GM23338 (cell line): ENCODE measurements at regions not wholly inside any gene's neighbourhood (a gene's known extent, or its start where the extent isn't known, plus 50 kb on each side); places are given as distances from the start of the nearest gene placed in this dataset.

ENCODE experiments used
- ATAC-seq: fragments of 200-7000 bp; cut with Tn5 transposase; 3 replicates; pipeline ENCODE4 v1.9.1; 2020
- DNase-seq: peaks from one replicate; pipeline ENCODE4 v3.0.0-alpha.2; 2015; ENCODE audit warnings: low spot score
- H2AFZ ChIP-seq: fragments of 200-600 bp; sonication (generic); 2 replicates; pipeline ENCODE4 v1.8.0; 2016; ENCODE audit warnings: antibody characterized with exemption, mild to moderate bottlenecking, moderate library complexity
- H3F3A ChIP-seq: fragments of 200-600 bp; sonication (generic); replicated peaks from 2 replicates; pipeline ENCODE4 v1.8.0; 2017; ENCODE audit warnings: antibody characterized with exemption, mixed run types, low read depth
- H3K27ac ChIP-seq: fragments of 200-600 bp; sonication (generic); 2 replicates; pipeline ENCODE4 v1.6.1; 2016; ENCODE audit warnings: low read depth
- H3K27me3 ChIP-seq: fragments of 200-600 bp; sonication (generic); 2 replicates; pipeline ENCODE4 v1.8.0; 2016; ENCODE audit warnings: mild to moderate bottlenecking, mixed run types, moderate library complexity; ENCODE audit not compliant: insufficient read depth
- H3K36me3 ChIP-seq: fragments of 200-600 bp; sonication (generic); 2 replicates; pipeline ENCODE4 v1.8.0; 2016; ENCODE audit warnings: mild to moderate bottlenecking; ENCODE audit not compliant: insufficient read depth
- H3K4me1 ChIP-seq: fragments of 200-600 bp; sonication (generic); 2 replicates; pipeline ENCODE4 v1.8.0; 2016; ENCODE audit warnings: mild to moderate bottlenecking, moderate library complexity; ENCODE audit not compliant: insufficient read depth
- H3K4me2 ChIP-seq: fragments of 200-600 bp; sonication (generic); 2 replicates; pipeline ENCODE4 v1.7.1; 2017; ENCODE audit warnings: mixed run types
- H3K4me3 ChIP-seq: fragments of 200-600 bp; sonication (generic); 2 replicates; pipeline ENCODE4 v1.6.1; 2016; ENCODE audit warnings: mixed run types
- H3K79me2 ChIP-seq: fragments of 200-600 bp; sonication (generic); replicated peaks from 2 replicates; pipeline ENCODE4 v1.8.0; 2017; ENCODE audit warnings: mild to moderate bottlenecking; ENCODE audit not compliant: insufficient read depth
- H3K9me2 ChIP-seq: fragments of 200-600 bp; sonication (generic); 2 replicates; pipeline ENCODE4 v1.8.0; 2017; ENCODE audit not compliant: insufficient read depth
- H4K20me1 ChIP-seq: fragments of 200-600 bp; sonication (generic); replicated peaks from 2 replicates; pipeline ENCODE4 v1.8.0; 2017; ENCODE audit warnings: mild to moderate bottlenecking; ENCODE audit not compliant: insufficient read depth
- H3K27ac Mint-ChIP-seq: 2 replicates; pipeline ENCODE4 v1.8.0; 2020; ENCODE audit warnings: inconsistent platforms, mild to moderate bottlenecking, moderate library complexity, mixed read lengths
- H3K27me3 Mint-ChIP-seq: 3 replicates; pipeline ENCODE4 v1.8.0; 2022; ENCODE audit warnings: low read depth, mild to moderate bottlenecking, moderate library complexity, mixed read lengths, inconsistent platforms; ENCODE audit not compliant: insufficient read depth, poor library complexity
- H3K36me3 Mint-ChIP-seq: 3 replicates; pipeline ENCODE4 v1.8.0; 2021; ENCODE audit warnings: low read depth, mild to moderate bottlenecking, inconsistent platforms, moderate library complexity, mixed read lengths
- H3K4me1 Mint-ChIP-seq: 3 replicates; pipeline ENCODE4 v1.8.0; 2020; ENCODE audit warnings: mild to moderate bottlenecking, inconsistent platforms, mixed read lengths
- H3K4me3 Mint-ChIP-seq: 3 replicates; pipeline ENCODE4 v1.8.0; 2021; ENCODE audit warnings: moderate library complexity, mild to moderate bottlenecking, inconsistent platforms, mixed read lengths
- H3K9me3 Mint-ChIP-seq: 3 replicates; pipeline ENCODE4 v1.8.0; 2020; ENCODE audit warnings: moderate library complexity, mild to moderate bottlenecking, inconsistent platforms, mixed read lengths
- CREB1 ChIP-seq: fragments of 250-450 bp; sonication (Bioruptor Pico); IDR thresholded peaks from 2 replicates; pipeline ENCODE4 v1.5.0; 2020; ENCODE audit warnings: low read depth, mild to moderate bottlenecking, moderate library complexity
- EZH2 ChIP-seq: fragments of 200-600 bp; sonication (generic); IDR thresholded peaks from one replicate; pipeline ENCODE4 v1.8.0; 2017; ENCODE audit warnings: antibody characterized with exemption, mild to moderate bottlenecking, low read depth; ENCODE audit not compliant: unreplicated experiment
- EZH2phosphoT487 ChIP-seq: fragments of 200-600 bp; sonication (generic); IDR thresholded peaks from one replicate; pipeline ENCODE4 v1.8.1; 2018; ENCODE audit warnings: antibody characterized with exemption; ENCODE audit not compliant: unreplicated experiment
- JUNB ChIP-seq: IDR thresholded peaks from one replicate; pipeline ENCODE4 v1.6.1; 2016; ENCODE audit warnings: antibody characterized with exemption; ENCODE audit not compliant: unreplicated experiment
- NANOG ChIP-seq: IDR thresholded peaks from 2 replicates; pipeline ENCODE4 v1.6.1; 2016; ENCODE audit warnings: antibody characterized with exemption, borderline replicate concordance
- POLR2AphosphoS5 ChIP-seq: IDR thresholded peaks from 2 replicates; pipeline ENCODE4 v1.6.1; 2016; ENCODE audit warnings: antibody characterized with exemption, low read depth
- ZNF114 ChIP-seq: fragments of 250-450 bp; sonication (Bioruptor Pico); IDR thresholded peaks from 2 replicates; pipeline ENCODE4 v1.5.0; 2020; ENCODE audit warnings: mild to moderate bottlenecking, moderate library complexity
- ZNF331 ChIP-seq: fragments of 250-450 bp; sonication (Bioruptor Pico); IDR thresholded peaks from 2 replicates; pipeline ENCODE4 v1.5.0; 2020; ENCODE audit warnings: low read depth, mild to moderate bottlenecking, moderate library complexity
- TF ChIP-seq, protein P1 (sequence below): IDR thresholded peaks from 2 replicates; pipeline ENCODE4 v1.6.1; 2016; ENCODE audit warnings: antibody characterized with exemption
- TF ChIP-seq, protein P2 (sequence below): fragments of 250-450 bp; sonication (Bioruptor Pico); IDR thresholded peaks from 2 replicates; pipeline ENCODE4 v1.5.0; 2020; ENCODE audit warnings: mild to moderate bottlenecking, moderate library complexity
- TF ChIP-seq, protein P3 (sequence below), 2 experiments: fragments of 200-600 bp in 1 of 2; sonication (generic) in 1 of 2; conservative IDR thresholded peaks; 2 replicates each; pipeline versions ENCODE4 v1.5.1 to v1.6.1; 2016 to 2017; ENCODE audit warnings: antibody characterized with exemption in 2 of 2, low read depth in 2 of 2, mild to moderate bottlenecking in 2 of 2, moderate library complexity in 1 of 2
- TF ChIP-seq, protein P4 (sequence below): IDR thresholded peaks from one replicate; pipeline ENCODE4 v1.6.1; 2018; ENCODE audit warnings: antibody characterized with exemption; ENCODE audit not compliant: unreplicated experiment

DNA sequence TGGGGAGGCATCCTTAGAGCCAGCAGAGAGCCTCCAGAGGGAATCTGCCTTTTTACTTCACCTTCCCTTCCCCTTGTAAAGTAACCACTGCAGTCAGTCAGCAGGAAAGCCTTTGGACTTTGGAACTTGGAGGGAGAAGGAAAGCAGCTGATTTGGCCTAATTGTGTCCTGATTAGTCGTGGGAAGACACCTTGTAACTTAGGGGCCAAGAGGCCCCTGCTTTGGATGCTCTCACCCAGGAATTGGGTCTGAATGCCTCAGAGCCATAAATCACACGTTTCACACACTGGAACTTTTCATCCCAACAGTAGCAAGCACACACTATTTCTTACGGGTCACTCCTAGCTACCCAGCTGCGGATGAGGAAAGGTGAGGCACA is 81.0 kb upstream of the PPM1B start:
- Histone ChIP-seq H2AFZ (peak overlapping the region; percentile 57), H3K36me3 (no peaks in the 10 kb centered on the region), H3K4me3 (peak overlapping the region; percentile 36; the same call in 1 of the 2 replicates), H3K27ac (peak overlapping the region; percentile 79), H3F3A (no peaks in the 10 kb centered on the region; the same call in 1 of the 2 replicates), H3K27me3 (no peaks in the 10 kb centered on the region), H3K79me2 (no peaks in the 10 kb centered on the region), H3K9me2 (no peaks in the 10 kb centered on the region), H3K4me2 (peak overlapping the region; percentile 66), H4K20me1 (no peaks in the 10 kb centered on the region), H3K4me1 (peaks cover 21% of the 10 kb centered on the region)
- DNase-seq = peak; percentile 41
- Mint-ChIP-seq H3K4me1 (peaks cover 36% of the 10 kb centered on the region), H3K27me3 (peaks cover 2% of the 10 kb centered on the region), H3K9me3 (no peaks in the 10 kb centered on the region; the same call in 2 of the 3 replicates), H3K4me3 (peak overlapping the region; percentile 48), H3K36me3 (no peaks in the 10 kb centered on the region), H3K27ac (peak overlapping the region; percentile 50)
- peak; percentile 12 for ATAC-seq
- no peak for TF ChIP-seq EZH2
- TF ChIP-seq, protein P1, sequence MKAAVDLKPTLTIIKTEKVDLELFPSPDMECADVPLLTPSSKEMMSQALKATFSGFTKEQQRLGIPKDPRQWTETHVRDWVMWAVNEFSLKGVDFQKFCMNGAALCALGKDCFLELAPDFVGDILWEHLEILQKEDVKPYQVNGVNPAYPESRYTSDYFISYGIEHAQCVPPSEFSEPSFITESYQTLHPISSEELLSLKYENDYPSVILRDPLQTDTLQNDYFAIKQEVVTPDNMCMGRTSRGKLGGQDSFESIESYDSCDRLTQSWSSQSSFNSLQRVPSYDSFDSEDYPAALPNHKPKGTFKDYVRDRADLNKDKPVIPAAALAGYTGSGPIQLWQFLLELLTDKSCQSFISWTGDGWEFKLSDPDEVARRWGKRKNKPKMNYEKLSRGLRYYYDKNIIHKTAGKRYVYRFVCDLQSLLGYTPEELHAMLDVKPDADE = no peak
- TF ChIP-seq, protein P2, sequence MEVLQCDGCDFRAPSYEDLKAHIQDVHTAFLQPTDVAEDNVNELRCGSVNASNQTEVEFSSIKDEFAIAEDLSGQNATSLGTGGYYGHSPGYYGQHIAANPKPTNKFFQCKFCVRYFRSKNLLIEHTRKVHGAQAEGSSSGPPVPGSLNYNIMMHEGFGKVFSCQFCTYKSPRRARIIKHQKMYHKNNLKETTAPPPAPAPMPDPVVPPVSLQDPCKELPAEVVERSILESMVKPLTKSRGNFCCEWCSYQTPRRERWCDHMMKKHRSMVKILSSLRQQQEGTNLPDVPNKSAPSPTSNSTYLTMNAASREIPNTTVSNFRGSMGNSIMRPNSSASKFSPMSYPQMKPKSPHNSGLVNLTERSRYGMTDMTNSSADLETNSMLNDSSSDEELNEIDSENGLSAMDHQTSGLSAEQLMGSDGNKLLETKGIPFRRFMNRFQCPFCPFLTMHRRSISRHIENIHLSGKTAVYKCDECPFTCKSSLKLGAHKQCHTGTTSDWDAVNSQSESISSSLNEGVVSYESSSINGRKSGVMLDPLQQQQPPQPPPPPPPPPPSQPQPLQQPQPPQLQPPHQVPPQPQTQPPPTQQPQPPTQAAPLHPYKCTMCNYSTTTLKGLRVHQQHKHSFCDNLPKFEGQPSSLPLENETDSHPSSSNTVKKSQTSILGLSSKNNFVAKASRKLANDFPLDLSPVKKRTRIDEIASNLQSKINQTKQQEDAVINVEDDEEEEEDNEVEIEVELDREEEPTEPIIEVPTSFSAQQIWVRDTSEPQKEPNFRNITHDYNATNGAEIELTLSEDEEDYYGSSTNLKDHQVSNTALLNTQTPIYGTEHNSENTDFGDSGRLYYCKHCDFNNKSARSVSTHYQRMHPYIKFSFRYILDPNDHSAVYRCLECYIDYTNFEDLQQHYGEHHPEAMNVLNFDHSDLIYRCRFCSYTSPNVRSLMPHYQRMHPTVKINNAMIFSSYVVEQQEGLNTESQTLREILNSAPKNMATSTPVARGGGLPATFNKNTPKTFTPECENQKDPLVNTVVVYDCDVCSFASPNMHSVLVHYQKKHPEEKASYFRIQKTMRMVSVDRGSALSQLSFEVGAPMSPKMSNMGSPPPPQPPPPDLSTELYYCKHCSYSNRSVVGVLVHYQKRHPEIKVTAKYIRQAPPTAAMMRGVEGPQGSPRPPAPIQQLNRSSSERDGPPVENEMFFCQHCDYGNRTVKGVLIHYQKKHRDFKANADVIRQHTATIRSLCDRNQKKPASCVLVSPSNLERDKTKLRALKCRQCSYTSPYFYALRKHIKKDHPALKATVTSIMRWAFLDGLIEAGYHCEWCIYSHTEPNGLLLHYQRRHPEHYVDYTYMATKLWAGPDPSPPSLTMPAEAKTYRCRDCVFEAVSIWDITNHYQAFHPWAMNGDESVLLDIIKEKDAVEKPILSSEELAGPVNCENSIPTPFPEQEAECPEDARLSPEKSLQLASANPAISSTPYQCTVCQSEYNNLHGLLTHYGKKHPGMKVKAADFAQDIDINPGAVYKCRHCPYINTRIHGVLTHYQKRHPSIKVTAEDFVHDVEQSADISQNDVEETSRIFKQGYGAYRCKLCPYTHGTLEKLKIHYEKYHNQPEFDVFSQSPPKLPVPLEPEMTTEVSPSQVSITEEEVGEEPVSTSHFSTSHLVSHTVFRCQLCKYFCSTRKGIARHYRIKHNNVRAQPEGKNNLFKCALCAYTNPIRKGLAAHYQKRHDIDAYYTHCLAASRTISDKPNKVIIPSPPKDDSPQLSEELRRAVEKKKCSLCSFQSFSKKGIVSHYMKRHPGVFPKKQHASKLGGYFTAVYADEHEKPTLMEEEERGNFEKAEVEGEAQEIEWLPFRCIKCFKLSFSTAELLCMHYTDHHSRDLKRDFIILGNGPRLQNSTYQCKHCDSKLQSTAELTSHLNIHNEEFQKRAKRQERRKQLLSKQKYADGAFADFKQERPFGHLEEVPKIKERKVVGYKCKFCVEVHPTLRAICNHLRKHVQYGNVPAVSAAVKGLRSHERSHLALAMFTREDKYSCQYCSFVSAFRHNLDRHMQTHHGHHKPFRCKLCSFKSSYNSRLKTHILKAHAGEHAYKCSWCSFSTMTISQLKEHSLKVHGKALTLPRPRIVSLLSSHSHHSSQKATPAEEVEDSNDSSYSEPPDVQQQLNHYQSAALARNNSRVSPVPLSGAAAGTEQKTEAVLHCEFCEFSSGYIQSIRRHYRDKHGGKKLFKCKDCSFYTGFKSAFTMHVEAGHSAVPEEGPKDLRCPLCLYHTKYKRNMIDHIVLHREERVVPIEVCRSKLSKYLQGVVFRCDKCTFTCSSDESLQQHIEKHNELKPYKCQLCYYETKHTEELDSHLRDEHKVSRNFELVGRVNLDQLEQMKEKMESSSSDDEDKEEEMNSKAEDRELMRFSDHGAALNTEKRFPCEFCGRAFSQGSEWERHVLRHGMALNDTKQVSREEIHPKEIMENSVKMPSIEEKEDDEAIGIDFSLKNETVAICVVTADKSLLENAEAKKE = no peak
- TF ChIP-seq, protein P3, sequence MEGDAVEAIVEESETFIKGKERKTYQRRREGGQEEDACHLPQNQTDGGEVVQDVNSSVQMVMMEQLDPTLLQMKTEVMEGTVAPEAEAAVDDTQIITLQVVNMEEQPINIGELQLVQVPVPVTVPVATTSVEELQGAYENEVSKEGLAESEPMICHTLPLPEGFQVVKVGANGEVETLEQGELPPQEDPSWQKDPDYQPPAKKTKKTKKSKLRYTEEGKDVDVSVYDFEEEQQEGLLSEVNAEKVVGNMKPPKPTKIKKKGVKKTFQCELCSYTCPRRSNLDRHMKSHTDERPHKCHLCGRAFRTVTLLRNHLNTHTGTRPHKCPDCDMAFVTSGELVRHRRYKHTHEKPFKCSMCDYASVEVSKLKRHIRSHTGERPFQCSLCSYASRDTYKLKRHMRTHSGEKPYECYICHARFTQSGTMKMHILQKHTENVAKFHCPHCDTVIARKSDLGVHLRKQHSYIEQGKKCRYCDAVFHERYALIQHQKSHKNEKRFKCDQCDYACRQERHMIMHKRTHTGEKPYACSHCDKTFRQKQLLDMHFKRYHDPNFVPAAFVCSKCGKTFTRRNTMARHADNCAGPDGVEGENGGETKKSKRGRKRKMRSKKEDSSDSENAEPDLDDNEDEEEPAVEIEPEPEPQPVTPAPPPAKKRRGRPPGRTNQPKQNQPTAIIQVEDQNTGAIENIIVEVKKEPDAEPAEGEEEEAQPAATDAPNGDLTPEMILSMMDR (conservative IDR thresholded peaks at IDR 0.05; ENCODE audit: low read depth in 2 of 2) = no peak
- no peak for TF ChIP-seq EZH2phosphoT487
- no peak for TF ChIP-seq ZNF114 (CRISPR knock-in tag)
- no peak for TF ChIP-seq JUNB
- TF ChIP-seq POLR2AphosphoS5 = no peak
- no peak for TF ChIP-seq ZNF331 (CRISPR knock-in tag)
- TF ChIP-seq CREB1 (CRISPR knock-in tag) = no peak
- TF ChIP-seq NANOG = no peak
- TF ChIP-seq, protein P4, sequence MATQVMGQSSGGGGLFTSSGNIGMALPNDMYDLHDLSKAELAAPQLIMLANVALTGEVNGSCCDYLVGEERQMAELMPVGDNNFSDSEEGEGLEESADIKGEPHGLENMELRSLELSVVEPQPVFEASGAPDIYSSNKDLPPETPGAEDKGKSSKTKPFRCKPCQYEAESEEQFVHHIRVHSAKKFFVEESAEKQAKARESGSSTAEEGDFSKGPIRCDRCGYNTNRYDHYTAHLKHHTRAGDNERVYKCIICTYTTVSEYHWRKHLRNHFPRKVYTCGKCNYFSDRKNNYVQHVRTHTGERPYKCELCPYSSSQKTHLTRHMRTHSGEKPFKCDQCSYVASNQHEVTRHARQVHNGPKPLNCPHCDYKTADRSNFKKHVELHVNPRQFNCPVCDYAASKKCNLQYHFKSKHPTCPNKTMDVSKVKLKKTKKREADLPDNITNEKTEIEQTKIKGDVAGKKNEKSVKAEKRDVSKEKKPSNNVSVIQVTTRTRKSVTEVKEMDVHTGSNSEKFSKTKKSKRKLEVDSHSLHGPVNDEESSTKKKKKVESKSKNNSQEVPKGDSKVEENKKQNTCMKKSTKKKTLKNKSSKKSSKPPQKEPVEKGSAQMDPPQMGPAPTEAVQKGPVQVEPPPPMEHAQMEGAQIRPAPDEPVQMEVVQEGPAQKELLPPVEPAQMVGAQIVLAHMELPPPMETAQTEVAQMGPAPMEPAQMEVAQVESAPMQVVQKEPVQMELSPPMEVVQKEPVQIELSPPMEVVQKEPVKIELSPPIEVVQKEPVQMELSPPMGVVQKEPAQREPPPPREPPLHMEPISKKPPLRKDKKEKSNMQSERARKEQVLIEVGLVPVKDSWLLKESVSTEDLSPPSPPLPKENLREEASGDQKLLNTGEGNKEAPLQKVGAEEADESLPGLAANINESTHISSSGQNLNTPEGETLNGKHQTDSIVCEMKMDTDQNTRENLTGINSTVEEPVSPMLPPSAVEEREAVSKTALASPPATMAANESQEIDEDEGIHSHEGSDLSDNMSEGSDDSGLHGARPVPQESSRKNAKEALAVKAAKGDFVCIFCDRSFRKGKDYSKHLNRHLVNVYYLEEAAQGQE = no peak
